Kidney glomerular epithelial cell (primary cell): ENCODE measurements at regions not wholly inside any gene's neighbourhood (a gene's known extent, or its start where the extent isn't known, plus 50 kb on each side); places are given as distances from the start of the nearest gene placed in this dataset.
"Not testable (repeated sequence)": the region's sequence is repeated elsewhere in the genome, so short reads cannot be mapped to it uniquely, and the experiment has no call there.

Experiments
- DNase-seq: peaks from one replicate; lab custom pipeline; 2025; lab: John Stamatoyannopoulos, UW

GRCh38 chr15:95758451-95758850 lies 572.0 kb upstream of the NR2F2 start:
- DNase-seq = no peak

GRCh38 chr15:95758851-95759250 lies 571.6 kb upstream of the NR2F2 start:
- DNase-seq = no peak

GRCh38 chr15:95760508-95760907 lies 570.0 kb upstream of the NR2F2 start:
- DNase-seq = no peak

GRCh38 chr15:95761501-95762165 lies 568.9 kb upstream of the NR2F2 start:
- no peak for DNase-seq

GRCh38 chr15:95763426-95763825 lies 567.1 kb upstream of the NR2F2 start:
- DNase-seq = no peak

GRCh38 chr15:95765161-95765560 lies 565.3 kb upstream of the NR2F2 start:
- no peak for DNase-seq

GRCh38 chr15:95770196-95770595 lies 560.3 kb upstream of the NR2F2 start:
- peak; percentile 86 for DNase-seq

- DNase-seq = no peak
Measured at GRCh38 chr15:95772982-95773381, 557.5 kb upstream of the NR2F2 start.

GRCh38 chr15:95784508-95784907 lies 546.0 kb upstream of the NR2F2 start:
- DNase-seq = no peak

- not testable (repeated sequence) for DNase-seq
Measured at GRCh38 chr15:95785276-95785675, 545.2 kb upstream of the NR2F2 start.

GRCh38 chr15:95793231-95793630 lies 537.3 kb upstream of the NR2F2 start:
- DNase-seq = no peak

- DNase-seq = no peak
Measured at GRCh38 chr15:95795386-95795785, 535.1 kb upstream of the NR2F2 start.

- DNase-seq = peak; percentile 99
Measured at GRCh38 chr15:95799286-95800200, 531.0 kb upstream of the NR2F2 start.

- no peak for DNase-seq
Measured at GRCh38 chr15:95804484-95804883, 526.0 kb upstream of the NR2F2 start.

- peak; percentile 15 for DNase-seq
Measured at GRCh38 chr15:95812491-95812890, 518.0 kb upstream of the NR2F2 start.

GRCh38 chr15:95814908-95815307 lies 515.6 kb upstream of the NR2F2 start:
- DNase-seq = no peak

- no peak for DNase-seq
Measured at GRCh38 chr15:95816591-95816990, 513.9 kb upstream of the NR2F2 start.

- no peak for DNase-seq
Measured at GRCh38 chr15:95822961-95823360, 507.5 kb upstream of the NR2F2 start.

- no peak for DNase-seq
Measured at GRCh38 chr15:95825208-95825607, 505.3 kb upstream of the NR2F2 start.

GRCh38 chr15:95825671-95826411 lies 504.7 kb upstream of the NR2F2 start:
- peak; percentile 40 for DNase-seq

GRCh38 chr15:95826412-95827195 lies 503.9 kb upstream of the NR2F2 start:
- no peak for DNase-seq

GRCh38 chr15:95829062-95829461 lies 501.4 kb upstream of the NR2F2 start:
- no peak for DNase-seq
